ENCODE measurements at regions not wholly inside any gene's neighbourhood (a gene's known extent, or its start where the extent isn't known, plus 50 kb on each side); places are given as distances from the start of the nearest gene placed in this dataset.

DNA sequence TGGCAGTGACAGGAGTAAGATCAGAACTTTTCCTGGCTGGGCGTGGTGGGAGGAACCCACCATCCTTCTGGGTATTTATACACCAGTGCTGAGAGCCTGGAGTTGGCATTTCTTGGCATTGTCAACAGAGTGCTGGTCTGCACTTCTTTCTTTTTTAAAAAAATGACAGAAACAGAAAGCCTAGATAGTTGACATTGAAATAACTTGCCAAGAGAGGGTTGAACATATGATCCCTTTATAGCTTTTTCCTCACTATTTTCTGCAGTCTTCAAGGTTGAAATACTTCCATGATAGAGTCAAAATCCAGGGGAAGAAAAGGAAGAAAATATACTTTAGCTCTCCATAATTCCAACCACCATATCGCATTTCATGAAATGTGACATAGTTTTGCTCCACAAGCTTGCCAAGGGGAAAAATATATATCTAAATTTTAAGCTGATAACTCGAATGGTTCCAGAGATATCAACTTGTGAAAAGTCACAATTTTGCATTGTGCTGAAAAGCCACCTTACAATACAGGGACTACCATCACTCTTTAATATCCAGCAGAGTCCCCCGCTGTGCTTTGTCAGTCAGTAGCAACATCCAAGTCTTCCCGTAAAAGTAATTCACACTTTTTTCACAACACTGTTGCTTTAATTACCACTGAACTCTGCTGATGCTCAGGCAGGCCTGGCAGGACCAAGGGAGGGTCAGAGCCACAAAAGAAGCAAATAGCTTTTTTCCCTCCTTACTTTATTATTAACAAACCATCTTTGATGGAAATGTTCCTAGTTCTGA lies 764.9 kb upstream of the FANCL start:
- DNase-seq (ENCODE audit: low read depth) = no peak

DNA sequence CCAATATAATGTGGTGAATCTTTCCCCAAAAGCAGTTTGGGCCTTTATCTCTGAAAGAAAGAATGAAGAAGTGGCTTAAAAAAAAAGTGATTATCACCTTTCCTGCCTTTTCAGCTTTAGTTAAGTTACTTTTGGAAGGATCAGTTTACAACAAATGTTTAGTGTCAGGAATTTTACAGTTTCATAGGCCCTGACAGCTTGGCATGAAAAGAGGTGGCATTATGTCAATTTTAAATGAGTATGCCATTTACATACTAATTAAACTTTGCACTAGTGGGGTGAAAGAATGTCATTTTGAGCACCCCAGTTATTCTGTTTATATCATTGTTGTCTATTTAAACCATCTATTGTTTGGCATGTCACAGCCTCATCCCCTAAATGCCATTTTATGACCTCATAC lies 763.5 kb upstream of the FANCL start:
- no peak for DNase-seq (ENCODE audit: low read depth)

DNA sequence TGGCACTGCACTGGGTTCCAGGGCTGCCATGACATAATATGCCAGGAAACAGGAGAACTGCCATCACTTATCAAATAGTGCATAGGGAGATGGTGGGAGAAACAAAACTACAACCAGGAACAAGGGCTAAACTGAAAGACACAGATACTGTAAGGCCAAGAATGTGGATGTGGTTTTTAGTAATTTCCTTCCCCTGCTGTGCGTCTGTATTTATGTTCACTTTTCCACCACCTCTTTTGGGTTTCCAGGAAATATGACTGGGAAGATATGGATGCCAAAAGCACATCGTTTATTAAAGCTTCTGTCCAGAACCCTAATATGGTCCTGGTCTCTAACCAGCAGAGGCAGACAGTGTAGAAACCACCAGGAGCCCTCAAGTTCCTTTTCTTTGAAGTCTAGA lies 759.7 kb upstream of the FANCL start:
- DNase-seq (ENCODE audit: low read depth) = no peak

DNA sequence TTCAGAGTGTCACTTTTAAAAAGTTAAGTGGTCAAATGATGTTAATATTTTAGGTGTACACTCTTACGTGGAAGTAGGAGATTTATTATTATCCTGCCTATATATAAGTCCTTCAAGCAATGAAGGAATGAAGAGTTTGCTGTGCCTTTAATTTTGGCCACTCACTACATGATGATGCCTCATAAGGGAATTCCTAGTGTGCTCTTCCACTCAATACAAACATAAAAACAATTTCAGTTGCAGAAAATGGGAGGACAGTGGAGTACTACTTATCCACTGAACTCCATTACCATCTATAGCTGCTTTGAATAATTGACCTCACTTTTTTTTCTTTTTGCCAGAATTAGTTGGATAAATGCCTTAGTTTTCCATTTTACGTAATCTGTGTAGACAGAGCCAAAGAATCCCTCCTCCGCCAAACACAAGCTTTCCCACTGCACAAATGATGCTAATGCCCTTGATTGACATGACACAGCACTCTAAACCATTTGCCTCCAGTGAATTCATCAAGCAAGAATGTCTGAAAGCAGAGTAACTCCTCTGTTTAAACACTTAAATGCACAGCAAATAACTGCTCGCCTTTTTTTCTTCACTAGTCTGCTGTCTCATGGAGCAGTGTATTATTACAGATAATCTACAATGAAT lies 751.1 kb upstream of the FANCL start:
- no peak for DNase-seq (ENCODE audit: low read depth)

DNA sequence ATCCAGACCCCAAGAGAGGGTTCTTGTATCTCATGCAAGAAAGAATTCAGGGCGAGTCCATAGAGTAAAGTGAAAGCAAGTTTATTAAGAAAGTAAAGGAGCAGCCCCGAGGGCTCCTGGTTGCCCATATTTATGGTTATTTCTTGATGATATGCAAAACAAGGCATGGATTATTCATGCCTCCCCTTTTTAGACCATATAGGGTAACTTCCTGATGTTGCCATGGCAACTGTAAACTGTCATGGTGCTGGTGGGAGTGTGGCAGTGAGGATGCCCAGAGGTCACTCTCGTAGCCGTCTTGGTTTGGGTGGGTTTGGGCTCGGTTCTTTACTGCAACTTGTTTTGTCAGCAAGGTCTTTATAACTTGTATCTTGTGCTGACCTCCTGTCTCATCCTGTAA lies 750.2 kb upstream of the FANCL start:
- no peak for DNase-seq (ENCODE audit: low read depth)

DNA sequence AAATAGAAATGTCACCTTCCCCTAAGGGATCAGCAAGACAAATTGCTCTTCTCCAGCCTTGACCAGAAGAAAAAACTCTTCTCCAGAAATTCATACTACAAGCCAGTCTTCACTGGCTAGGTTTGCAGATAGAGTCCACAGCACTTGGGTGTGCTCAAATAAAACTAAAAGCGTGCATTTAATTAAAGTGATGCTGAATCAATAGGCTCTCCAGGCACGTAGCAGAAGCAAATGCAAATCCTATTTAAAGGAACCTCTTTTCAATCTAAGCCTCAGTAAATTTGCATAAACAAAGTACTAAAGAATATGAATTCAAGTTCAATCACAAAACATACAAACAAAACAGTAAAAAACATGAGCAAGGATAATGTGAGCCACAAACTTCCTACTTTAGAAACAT lies 744.4 kb upstream of the FANCL start:
- DNase-seq (ENCODE audit: low read depth) = no peak

DNA sequence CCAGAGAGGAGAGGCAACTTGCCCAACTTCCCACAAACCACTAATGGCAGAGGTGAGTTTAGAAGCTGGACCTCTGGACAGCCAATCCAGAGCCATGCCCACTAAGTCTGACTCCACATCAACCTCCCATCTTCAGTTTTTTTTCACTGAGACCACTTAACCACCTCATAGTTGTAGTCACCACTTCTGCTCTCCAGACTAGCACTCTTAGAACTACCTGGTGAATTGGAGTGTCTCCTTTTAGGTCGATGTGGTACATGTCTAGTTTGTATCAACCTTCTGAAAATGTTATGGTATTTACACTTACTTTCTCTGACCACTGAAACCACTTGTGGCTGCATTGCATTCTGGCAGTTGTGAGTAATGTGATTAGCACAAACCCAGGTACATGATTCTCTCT lies 743.6 kb upstream of the FANCL start:
- DNase-seq (ENCODE audit: low read depth) = no peak

DNA sequence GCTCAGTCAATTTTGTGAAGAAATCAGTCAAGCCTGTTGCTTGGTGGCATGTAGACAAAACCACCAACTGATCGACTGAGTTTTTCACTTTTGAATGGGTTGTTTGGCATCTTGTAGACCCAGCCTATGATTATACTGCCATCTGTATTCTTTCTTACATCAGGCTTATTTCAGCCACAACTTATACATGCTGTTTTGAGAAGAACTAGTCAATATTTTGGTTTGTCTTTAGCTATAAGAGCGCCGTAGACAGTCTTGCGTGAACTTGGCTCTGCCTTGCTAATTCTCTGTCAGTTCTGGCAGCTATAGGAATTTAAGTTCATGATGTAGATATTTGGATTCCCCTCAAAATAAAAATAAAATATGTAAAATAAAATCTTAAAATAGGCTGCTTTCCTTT lies 742.0 kb upstream of the FANCL start:
- DNase-seq (ENCODE audit: low read depth) = no peak

DNA sequence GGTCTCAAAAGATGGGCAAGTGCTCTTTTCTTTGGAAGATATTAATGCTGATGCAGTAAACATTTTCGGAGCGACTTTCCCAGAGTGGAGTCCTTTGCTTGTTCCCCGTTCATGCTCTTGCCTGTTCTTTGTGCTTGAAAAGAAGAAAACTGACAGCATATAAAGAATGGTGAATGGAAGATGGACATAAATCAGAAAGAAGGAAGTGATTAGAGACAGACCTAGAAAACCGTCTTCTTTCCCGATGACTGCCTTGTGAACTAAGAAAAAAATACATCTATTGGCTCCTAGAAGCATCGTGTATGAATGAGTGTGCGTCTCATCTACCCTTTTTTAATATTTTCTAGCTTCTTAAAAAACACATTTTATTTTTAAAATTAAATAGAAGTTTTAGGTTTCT lies 740.1 kb upstream of the FANCL start:
- no peak for DNase-seq (ENCODE audit: low read depth)

DNA sequence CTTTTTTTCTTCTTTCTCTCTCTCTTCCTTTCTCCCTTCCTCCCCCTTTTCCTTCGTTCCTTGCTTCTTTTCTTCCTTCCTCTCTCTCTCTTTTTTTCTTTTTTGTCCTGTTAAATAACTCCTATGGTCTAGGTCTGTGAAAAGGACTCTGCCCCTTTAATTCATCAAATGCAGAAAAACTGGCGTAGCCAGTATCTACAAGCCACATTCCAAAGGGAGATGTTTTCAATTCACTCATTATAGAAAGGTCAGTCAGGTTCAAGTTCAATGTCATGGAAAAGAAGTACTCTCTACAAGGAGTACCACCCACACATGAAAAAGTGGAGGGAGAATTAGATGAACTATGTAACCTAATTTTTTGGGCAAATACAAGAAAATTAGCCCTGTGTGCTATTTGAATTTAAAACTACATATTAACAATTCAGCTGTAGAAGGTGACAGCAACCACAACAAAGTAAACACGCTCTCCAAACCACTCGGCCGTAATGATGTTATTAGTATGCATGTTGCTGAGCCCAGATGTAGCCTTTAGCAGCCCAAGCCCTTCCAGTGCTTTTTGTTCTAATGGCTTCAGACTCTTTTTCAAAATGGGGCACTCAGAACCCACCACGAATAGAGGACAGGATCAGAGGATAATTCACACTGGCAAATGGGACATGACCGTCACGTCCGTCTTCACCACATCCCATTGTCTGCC lies 735.4 kb upstream of the FANCL start:
- no peak for DNase-seq (ENCODE audit: low read depth)

DNA sequence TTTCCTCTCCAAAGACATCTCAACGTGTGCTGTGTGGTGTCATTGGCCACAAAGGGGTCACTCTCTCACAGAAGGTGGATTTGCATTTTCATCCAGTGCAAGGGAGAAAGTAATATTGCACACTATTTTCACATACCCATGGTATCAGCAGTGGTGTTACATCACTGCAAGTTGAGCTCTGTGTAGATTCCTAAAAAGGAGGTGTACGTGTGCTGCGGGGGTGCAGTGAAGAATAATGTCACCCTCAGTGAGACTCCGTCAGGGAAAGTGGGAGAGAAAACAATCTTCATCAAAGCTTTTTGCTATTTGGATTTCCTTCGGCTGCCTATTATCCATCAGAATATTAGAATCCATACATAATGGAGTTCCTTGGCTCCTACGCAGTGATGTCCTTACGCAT lies 733.8 kb upstream of the FANCL start:
- no peak for DNase-seq (ENCODE audit: low read depth)

DNA sequence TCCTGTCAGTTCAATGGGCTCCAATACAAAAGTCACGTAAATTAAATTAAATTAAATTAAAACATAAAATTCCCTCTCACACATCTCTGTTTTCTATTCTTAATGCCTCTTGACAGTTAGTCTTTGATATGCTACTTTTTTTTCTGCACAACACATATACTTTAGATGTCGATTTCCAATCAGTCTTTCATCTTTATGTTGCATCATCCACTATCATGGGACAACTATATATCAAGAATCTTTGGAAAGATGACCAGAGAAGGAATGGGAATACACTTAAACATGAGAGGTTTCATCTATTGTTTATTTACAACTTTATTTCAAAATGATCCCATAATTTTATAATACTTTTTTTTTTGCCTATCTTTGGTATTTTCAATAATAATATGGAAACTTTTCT lies 733.3 kb upstream of the FANCL start:
- no peak for DNase-seq (ENCODE audit: low read depth)

DNA sequence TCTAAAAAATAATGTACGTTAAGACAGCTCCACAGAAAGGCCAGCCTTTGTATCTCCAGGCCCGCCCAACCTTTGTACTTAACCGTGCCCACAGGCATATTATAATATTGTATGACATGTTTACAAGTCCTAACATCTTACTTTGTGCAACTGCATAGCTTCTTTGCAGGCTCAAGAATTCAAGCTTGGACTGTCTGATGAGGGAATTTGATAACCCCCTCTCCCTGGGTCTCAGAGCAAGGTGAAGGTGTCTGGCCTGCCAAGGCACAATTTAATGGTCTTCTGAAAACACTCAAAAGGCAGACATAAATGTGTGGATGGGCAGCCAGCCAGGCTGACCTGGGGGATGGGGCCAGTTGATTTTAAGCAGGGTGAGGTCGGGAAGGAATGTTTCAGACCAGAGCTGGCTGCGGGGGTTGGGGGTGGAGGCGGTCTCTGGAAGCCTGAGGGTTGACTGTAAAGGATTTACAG lies 732.7 kb upstream of the FANCL start:
- no peak for DNase-seq (ENCODE audit: low read depth)

DNA sequence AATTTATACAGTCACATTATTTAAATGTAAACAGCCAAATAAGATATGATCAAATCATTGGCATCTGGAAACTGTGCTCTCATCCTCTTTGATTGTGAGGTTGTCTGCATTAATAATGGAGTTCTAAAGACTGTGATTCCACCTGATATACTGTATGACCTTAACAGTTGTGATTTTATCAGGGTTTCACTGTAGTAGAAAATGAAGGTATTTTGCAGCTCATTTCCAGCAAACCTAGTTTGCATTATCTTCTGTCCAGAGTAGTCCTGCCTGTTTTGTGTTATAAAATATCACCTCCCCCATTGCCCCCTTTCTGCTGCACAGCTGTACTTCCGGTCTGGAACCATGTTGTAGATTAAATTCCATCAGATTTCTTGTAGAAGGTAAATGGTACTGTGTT lies 731.6 kb upstream of the FANCL start:
- DNase-seq (ENCODE audit: low read depth) = no peak

DNA sequence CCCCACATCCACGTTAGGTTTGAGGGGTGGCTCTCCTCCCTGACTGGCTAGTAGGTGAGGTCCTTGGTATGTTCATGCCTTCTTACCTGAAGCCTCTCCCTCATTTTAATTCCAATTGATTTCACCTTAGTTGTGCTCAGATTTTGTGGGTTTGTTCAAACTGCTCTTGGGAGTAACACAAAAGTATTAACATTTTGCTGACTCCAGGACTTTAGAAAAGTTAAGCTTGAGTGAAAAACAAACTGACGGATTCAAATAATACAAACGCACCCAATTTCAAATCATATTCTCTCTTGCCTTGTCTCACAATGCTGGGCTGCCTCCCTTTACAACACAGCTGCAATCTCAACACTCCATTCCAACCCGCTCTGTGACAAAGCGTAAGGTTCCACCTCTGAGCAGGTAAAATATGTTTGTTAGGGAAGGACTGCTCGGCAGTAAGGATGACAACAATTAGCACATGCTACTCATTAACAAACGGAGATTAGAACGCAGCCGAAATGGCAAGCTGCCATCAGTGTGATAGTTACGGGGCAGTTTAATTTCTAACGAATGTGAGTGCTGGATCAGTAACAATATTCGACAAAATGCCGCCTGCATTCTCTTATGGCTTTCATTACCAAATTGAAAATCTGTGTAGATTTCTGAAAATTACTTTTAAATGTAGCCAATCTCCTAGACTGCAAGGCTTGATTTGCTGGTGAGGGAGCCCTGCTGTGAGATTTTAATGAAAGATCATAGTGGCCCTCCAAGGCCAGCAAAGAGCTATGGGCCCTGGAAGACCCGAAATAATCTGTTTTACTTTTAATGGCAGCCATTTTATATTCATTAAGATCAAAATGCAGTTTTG lies 730.6 kb upstream of the FANCL start:
- DNase-seq (ENCODE audit: low read depth) = no peak

DNA sequence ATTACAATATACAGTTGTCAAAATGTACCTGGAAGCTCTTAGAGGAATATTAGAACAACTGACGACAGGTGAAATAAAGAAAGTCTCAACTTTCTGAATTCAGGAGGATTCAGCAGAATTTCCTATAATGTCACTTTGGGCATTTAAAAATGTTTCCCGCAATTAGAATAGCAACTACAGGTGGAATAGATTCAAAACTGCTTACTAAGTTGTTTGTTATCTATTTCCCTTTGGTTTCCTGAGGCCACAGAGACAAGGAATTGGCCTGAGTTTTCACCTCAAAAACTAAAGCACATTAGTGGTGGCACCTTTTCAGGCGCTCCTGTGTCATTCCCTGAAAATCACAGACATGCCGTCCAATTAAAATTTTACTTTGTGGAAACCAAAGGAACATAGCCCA lies 729.2 kb upstream of the FANCL start:
- no peak for DNase-seq (ENCODE audit: low read depth)

DNA sequence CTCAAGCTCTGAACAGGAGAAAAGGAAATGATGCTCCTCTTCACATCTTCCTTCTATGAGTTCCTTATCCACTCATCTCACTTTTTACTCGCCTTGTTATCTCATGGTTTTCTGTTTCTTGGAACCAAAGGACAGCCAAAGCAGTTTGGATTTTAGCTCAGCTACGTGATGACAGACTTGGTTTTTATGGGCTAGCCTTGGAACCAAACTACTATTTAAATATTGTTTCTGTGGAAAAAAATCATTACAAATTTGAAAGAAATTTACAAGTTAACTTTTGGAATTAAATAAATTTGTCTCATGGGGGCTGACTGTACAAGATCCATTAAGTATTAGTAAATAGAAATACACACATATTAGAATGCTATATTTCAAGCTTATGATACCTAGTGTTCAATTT lies 727.8 kb upstream of the FANCL start:
- DNase-seq (ENCODE audit: low read depth) = no peak

DNA sequence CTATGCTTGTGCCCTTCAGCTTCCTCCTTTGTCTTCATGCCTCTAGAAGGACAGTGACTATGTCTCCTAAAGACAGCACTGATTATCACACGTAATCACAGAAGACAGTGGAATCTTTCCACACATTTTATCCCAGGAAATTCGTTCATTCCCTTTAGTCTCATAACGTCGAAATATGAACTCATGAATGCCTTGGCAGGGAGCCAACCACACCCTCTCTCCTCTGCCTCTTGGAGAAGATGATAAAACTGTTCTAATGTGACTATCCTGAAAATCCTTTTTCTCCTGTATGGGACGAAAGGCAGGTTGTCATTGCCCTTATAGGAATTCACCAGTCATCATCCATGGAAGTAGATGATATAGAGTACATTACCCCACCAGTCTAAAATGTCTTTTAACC lies 726.6 kb upstream of the FANCL start:
- DNase-seq (ENCODE audit: low read depth) = no peak

DNA sequence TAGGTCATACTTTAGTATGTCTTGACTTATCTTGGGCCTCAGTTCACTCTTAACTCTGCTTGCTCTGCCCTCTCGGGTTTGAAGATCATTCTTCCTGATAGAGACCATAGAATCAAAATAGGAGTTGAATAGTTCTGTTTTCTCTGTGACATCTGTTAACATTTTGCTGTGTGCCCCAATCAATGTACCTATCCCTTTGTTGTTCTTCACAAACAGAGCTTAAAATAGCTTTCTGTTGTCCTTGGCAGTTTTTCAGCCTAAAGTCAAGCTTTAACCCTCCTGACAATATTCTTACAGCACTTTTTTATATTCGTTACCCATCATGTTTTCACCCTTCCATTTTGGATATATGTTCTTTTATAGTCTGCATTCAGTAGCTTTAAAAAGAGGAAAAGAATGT lies 724.5 kb upstream of the FANCL start:
- no peak for DNase-seq (ENCODE audit: low read depth)

DNA sequence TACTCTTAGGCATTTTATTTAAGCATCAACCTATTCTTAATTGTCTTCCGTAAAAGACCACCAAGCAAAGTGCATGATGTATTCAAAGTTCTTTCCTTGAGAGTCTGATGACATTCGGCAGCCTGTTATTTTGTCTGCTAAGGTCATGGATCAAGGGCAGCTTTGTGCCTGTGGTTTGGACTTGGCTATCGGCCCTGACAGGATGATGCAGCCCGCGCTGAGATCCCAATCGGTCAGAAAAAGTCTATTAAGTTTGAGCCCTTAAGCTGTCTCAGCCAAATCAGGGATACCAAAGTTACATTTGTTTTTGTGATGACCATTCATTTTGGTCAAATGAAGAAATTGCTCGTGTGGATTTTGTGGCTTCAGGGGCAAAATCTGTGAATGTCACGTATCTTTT lies 718.9 kb upstream of the FANCL start:
- DNase-seq (ENCODE audit: low read depth) = no peak

DNA sequence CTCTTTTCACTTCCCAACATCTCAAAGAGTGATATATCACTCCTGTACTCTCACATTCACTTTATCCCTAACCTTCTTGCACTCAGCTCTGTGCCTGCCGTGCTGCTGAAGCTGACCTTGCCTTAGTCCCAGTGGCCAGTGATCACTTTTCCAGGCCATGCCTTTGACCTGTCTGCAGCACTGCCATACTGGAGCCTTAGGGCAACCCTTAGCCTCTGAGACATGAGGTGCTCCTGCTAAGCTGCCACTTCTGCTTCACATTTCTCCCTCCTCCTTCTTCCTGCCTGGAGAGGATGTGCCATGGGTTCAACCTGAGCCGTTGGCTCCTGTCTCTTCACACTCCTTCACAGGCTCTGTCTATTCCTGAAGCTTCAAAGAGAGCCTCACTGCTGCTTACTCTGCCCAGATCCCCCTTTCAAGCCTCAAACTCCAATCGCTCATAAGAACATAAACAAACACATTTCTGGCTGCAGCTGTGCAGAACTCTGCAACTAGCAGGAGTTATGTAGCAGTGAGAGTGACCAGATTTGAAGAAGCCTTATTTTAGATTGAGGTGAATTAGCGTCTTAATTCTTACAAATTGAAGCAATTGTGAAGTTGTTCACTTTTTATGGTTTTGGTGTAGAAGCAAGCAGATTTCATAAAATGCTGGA lies 716.2 kb upstream of the FANCL start:
- no peak for DNase-seq (ENCODE audit: low read depth)

DNA sequence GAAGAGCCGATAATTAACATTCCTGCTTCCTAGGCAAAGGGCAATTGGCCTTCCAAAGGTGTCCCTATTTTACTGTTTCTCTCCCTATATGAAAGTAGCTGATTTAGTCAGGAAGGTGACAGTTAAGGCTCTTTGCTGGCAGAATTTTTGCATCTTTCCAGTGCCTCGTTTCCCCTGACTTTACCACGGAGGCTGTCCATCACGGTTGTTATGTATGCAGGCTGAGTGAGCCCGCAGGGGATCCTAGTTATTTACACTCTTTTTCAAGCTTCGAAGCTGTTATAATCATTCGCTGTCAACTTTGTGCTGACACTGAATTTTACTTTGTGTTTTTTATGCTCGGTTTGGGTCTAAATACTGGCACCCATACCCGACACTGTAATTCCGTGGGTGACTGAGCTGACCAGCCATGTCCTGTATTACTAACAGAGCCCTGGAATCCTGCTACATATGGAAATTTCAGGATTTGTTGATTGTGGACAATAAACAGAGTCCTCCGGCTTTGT lies 713.8 kb upstream of the FANCL start:
- no peak for DNase-seq (ENCODE audit: low read depth)

Data from activated T-cell treated with anti-CD3 and anti-CD28 coated beads for 24 hours (primary cell).